GM03348 (cell line): ENCODE measurements at regions not wholly inside any gene's neighbourhood (a gene's known extent, or its start where the extent isn't known, plus 50 kb on each side); places are given as distances from the start of the nearest gene placed in this dataset.
"Not testable (repeated sequence)": the region's sequence is repeated elsewhere in the genome, so short reads cannot be mapped to it uniquely, and the experiment has no call there.

ENCODE experiments used
- DNase-seq: peaks from one replicate; pipeline ENCODE4 v3.0.0; 2012; ENCODE audit warnings: low spot score

- not testable (repeated sequence) for DNase-seq
Observed at GRCh38 chrX:92298067-92298466, 518.9 kb downstream of the PCDH11X start.

GRCh38 chrX:92333194-92333593 lies 554.0 kb downstream of the PCDH11X start:
- not testable (repeated sequence) for DNase-seq

GRCh38 chrX:92351065-92351464 lies 571.9 kb downstream of the PCDH11X start:
- DNase-seq = not testable (repeated sequence)

GRCh38 chrX:92351511-92351910 lies 572.3 kb downstream of the PCDH11X start:
- DNase-seq = no peak
